HG03558 (cell line): ENCODE measurements at regions not wholly inside any gene's neighbourhood (a gene's known extent, or its start where the extent isn't known, plus 50 kb on each side); places are given as distances from the start of the nearest gene placed in this dataset.
"Not testable (repeated sequence)": the region's sequence is repeated elsewhere in the genome, so short reads cannot be mapped to it uniquely, and the experiment has no call there.

ENCODE experiments used
- ATAC-seq: cut with Tn5 transposase; IDR thresholded peaks from one replicate; pipeline ENCODE4 v1.9.1; 2021; ENCODE audit warnings: moderate number of reproducible peaks; ENCODE audit not compliant: unreplicated experiment; ENCODE audit errors: extremely low read depth

- ATAC-seq, result no peak
Observed at GRCh38 chr16:85215478-85216118, 103.3 kb upstream of the CIBAR2 start.

- ATAC-seq, result no peak
Observed at GRCh38 chr16:85216522-85217375, 104.5 kb upstream of the CIBAR2 start.

GRCh38 chr16:85220125-85220839 is 108.0 kb upstream of the CIBAR2 start:
- no peak for ATAC-seq

GRCh38 chr16:85220964-85221731 is 108.9 kb upstream of the CIBAR2 start:
- no peak for ATAC-seq

GRCh38 chr16:85221771-85222154 is 109.5 kb upstream of the CIBAR2 start:
- ATAC-seq, result no peak

- ATAC-seq, result no peak
Observed at GRCh38 chr16:85222155-85222863, 110.0 kb upstream of the CIBAR2 start.

- ATAC-seq, result no peak
Observed at GRCh38 chr16:85225257-85225656, 113.0 kb upstream of the CIBAR2 start.

GRCh38 chr16:85225721-85226120 is 113.4 kb upstream of the CIBAR2 start:
- ATAC-seq, result no peak

- peak; percentile 45 for ATAC-seq
Observed at GRCh38 chr16:85227084-85227945, 115.0 kb upstream of the CIBAR2 start.

GRCh38 chr16:85227946-85228862 is 115.9 kb upstream of the CIBAR2 start:
- ATAC-seq, result peak; percentile 3

- no peak for ATAC-seq
Observed at GRCh38 chr16:85228970-85229430, 116.7 kb upstream of the CIBAR2 start.

GRCh38 chr16:85229869-85230462 is 117.7 kb upstream of the CIBAR2 start:
- ATAC-seq, result no peak

GRCh38 chr16:85230764-85231383 is 118.6 kb upstream of the CIBAR2 start:
- not testable (repeated sequence) for ATAC-seq

GRCh38 chr16:85231959-85232358 is 119.7 kb upstream of the CIBAR2 start:
- ATAC-seq, result no peak

GRCh38 chr16:85232369-85233142 is 120.3 kb upstream of the CIBAR2 start:
- no peak for ATAC-seq

- ATAC-seq, result no peak
Observed at GRCh38 chr16:85233516-85233915, 121.2 kb upstream of the CIBAR2 start.
